ENCODE measurements at regions not wholly inside any gene's neighbourhood (a gene's known extent, or its start where the extent isn't known, plus 50 kb on each side); places are given as distances from the start of the nearest gene placed in this dataset.
A peak's percentile ranks its signal among the peaks of the same experiment; 100 is the strongest.

GRCh38 chr2:239605409-239605808, 204.6 kb upstream of the HDAC4 start:
- Histone ChIP-seq H3K36me3 (replicated peaks in 1 of 2; ENCODE audit: control insufficient read depth in 1 of 2, insufficient read depth in 2 of 2, low read length in 2 of 2) (no peaks in the 10 kb centered on the region), H4K20me1 (ENCODE audit: insufficient read depth, low read length) (no peaks in the 10 kb centered on the region), H3K9me3 (replicated peaks in 1 of 2; ENCODE audit: control insufficient read depth in 1 of 2, insufficient read depth in 1 of 2, low read length in 2 of 2) (peaks cover 0 to 4% of the 10 kb centered on the region in 2 donors), H3K4me3 (replicated peaks in 1 of 3; ENCODE audit: low read depth in 2 of 3, low read length in 3 of 3) (peak overlapping the region in 1 of 3 experiments; percentile 46), H2AFZ (ENCODE audit: insufficient read depth, low read depth, low read length, poor library complexity, severe bottlenecking) (no peak overlapping the region), H3K27ac (ENCODE audit: low read depth in 1 of 2, low read length in 2 of 2) (peak overlapping the region; percentile 6 to 88), H3K4me1 (ENCODE audit: control insufficient read depth in 1 of 2, insufficient read depth in 2 of 2, low read length in 2 of 2) (peaks cover 69 to 85% of the 10 kb centered on the region in 2 donors), H3K27me3 (ENCODE audit: control insufficient read depth in 2 of 2, insufficient read depth in 2 of 2, low read length in 2 of 2) (no peaks in the 10 kb centered on the region), H3K9ac (ENCODE audit: insufficient read depth, low read length, poor library complexity, severe bottlenecking) (no peak overlapping the region), H3K4me2 (replicated peaks; ENCODE audit: extremely low read depth, low read length, poor library complexity, severe bottlenecking) (peak overlapping the region; percentile 5), H3K79me2 (ENCODE audit: insufficient read depth, low read length) (no peaks in the 10 kb centered on the region)
- Mint-ChIP-seq H3K36me3 (peaks cover 0 to 4% of the 10 kb centered on the region in 2 donors), H3K4me1 (peaks cover 71% of the 10 kb centered on the region), H3K9me3 (peaks cover 0 to 5% (median 3%) of the 10 kb centered on the region in 7 donors), H3K4me3 (no peak overlapping the region), H3K27me3 (ENCODE audit: low read depth in 3 of 3) (peaks cover 0 to 5% (median 0%) of the 10 kb centered on the region in 3 donors), H3K27ac (peak overlapping the region; percentile 77 to 92 (median 87))
- no peak for TF ChIP-seq CTCF (IDR thresholded peaks at IDR 0.05)
- intact Hi-C loops (cut with micrococcal nuclease) = loop anchor here (5.0 to 10.0 kb wide), 3 partner anchors 52 to 383 kb away; no protein-coding TSS in a partner anchor
- WGBS (ENCODE audit: insufficient coverage) = no CpG with 5 or more reads among the region's 6 CpGs
- no peak for DNase-seq

GRCh38 chr2:239604861-239605260, 204.0 kb upstream of the HDAC4 start:
- H3K9ac ChIP-seq (ENCODE audit: insufficient read depth, low read length, poor library complexity, severe bottlenecking) = no peak overlapping the region
- no peak for DNase-seq
- Mint-ChIP-seq H3K4me3 (no peak overlapping the region), H3K27me3 (ENCODE audit: low read depth in 3 of 3) (peaks cover 0 to 6% (median 0%) of the 10 kb centered on the region in 3 donors), H3K4me1 (peaks cover 72% of the 10 kb centered on the region), H3K27ac (no peak overlapping the region), H3K36me3 (peaks cover 0 to 4% of the 10 kb centered on the region in 2 donors), H3K9me3 (peaks cover 0 to 5% (median 3%) of the 10 kb centered on the region in 7 donors)
- H3K79me2 ChIP-seq (ENCODE audit: insufficient read depth, low read length) = no peaks in the 10 kb centered on the region
- H4K20me1 ChIP-seq (ENCODE audit: insufficient read depth, low read length) = no peaks in the 10 kb centered on the region
- peaks cover 0 to 4% of the 10 kb centered on the region in 2 donors for H3K9me3 ChIP-seq (replicated peaks in 1 of 2; ENCODE audit: control insufficient read depth in 1 of 2, insufficient read depth in 1 of 2, low read length in 2 of 2)
- H3K27me3 ChIP-seq (ENCODE audit: control insufficient read depth in 2 of 2, insufficient read depth in 2 of 2, low read length in 2 of 2) = no peaks in the 10 kb centered on the region
- H3K36me3 ChIP-seq (replicated peaks in 1 of 2; ENCODE audit: control insufficient read depth in 1 of 2, insufficient read depth in 2 of 2, low read length in 2 of 2) = no peaks in the 10 kb centered on the region
- no peak overlapping the region for H2AFZ ChIP-seq (ENCODE audit: insufficient read depth, low read depth, low read length, poor library complexity, severe bottlenecking)
- no CpG with 5 or more reads among the region's 5 CpGs for WGBS (ENCODE audit: insufficient coverage)
- H3K27ac ChIP-seq (ENCODE audit: low read depth in 1 of 2, low read length in 2 of 2) = no peak overlapping the region
- TF ChIP-seq CTCF (IDR thresholded peaks at IDR 0.05) = no peak
- H3K4me2 ChIP-seq (replicated peaks; ENCODE audit: extremely low read depth, low read length, poor library complexity, severe bottlenecking) = no peak overlapping the region
- H3K4me3 ChIP-seq (replicated peaks in 1 of 3; ENCODE audit: low read depth in 2 of 3, low read length in 3 of 3) = no peak overlapping the region
- H3K4me1 ChIP-seq (ENCODE audit: control insufficient read depth in 1 of 2, insufficient read depth in 2 of 2, low read length in 2 of 2) = peaks cover 69 to 85% of the 10 kb centered on the region in 2 donors
- intact Hi-C loops (cut with micrococcal nuclease) = loop anchor here (5.0 to 10.0 kb wide), 3 partner anchors 52 to 383 kb away; no protein-coding TSS in a partner anchor
